Lower lobe of right lung (tissue), 2 donors: ENCODE measurements at regions not wholly inside any gene's neighbourhood (a gene's known extent, or its start where the extent isn't known, plus 50 kb on each side); places are given as distances from the start of the nearest gene placed in this dataset.

Experiments
- ATAC-seq, 2 donors: fragments of 200-7000 bp; cut with Tn5 transposase; one replicate each; pipeline ENCODE4 v1.9.1; 2020 to 2022; ENCODE audit warnings: mild to moderate bottlenecking in 2 of 2, moderate library complexity in 2 of 2
- DNase-seq: peaks from one replicate; pipeline ENCODE4 v3.0.0-alpha.2; 2020
- H3K27ac ChIP-seq: fragments of 200-600 bp; one replicate; pipeline ENCODE4 v1.8.0; 2022
- H3K27me3 ChIP-seq: fragments of 200-600 bp; one replicate; pipeline ENCODE4 v1.8.0; 2022; ENCODE audit warnings: low read depth
- H3K36me3 ChIP-seq: fragments of 200-600 bp; one replicate; pipeline ENCODE4 v1.8.0; 2022; ENCODE audit warnings: mild to moderate bottlenecking
- H3K4me1 ChIP-seq: fragments of 200-600 bp; one replicate; pipeline ENCODE4 v1.8.0; 2022
- H3K4me3 ChIP-seq: fragments of 200-600 bp; one replicate; pipeline ENCODE4 v1.8.0; 2022; ENCODE audit warnings: mild to moderate bottlenecking
- H3K9me3 ChIP-seq: fragments of 200-600 bp; one replicate; pipeline ENCODE4 v1.8.0; 2022
- CTCF ChIP-seq: fragments of 200-600 bp; IDR thresholded peaks from one replicate; pipeline ENCODE4 v1.8.0; 2022; ENCODE audit warnings: antibody characterized with exemption, mild to moderate bottlenecking
- intact Hi-C: fragments of 100-400 bp; cut with DNase I; formaldehyde crosslinking; loops from one replicate; pipeline ENCODE4 v1.11.0; 2022
- donor health status: DM: no; HTN: yes; CAD: no; lungs with severe emphysema.

- no peak for TF ChIP-seq CTCF
- DNase-seq (no peak), ATAC-seq (no peak)
- Histone ChIP-seq H3K4me3 (no peak overlapping the region), H3K36me3 (no peaks in the 10 kb centered on the region), H3K27me3 (no peaks in the 10 kb centered on the region), H3K27ac (no peak overlapping the region), H3K4me1 (no peaks in the 10 kb centered on the region), H3K9me3 (peaks cover 7% of the 10 kb centered on the region)
- intact Hi-C loops = no loop called here
Measured at GRCh38 chr6:147065786-147066185, 138.4 kb upstream of the STXBP5 start.

DNA sequence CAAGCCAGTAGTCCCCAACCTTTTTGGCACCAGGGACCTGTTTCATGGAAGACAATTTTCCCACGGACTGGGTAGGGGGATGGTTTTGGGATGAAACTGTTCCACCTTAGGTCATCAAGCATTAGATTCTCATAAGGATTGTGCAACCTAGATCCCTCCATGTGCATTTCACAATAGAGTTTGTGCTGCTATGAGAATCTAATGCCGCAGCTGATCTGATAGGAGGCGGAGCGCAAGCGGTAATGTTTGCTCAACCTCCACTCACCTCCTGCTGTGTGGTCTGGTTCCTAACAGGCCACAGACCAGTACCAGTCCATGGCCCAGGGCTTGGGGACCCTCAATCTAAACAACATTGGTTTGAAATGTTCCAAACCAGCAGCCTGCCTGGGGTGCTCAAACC lies 137.0 kb upstream of the STXBP5 start:
- no peak overlapping the region for H3K27ac ChIP-seq
- H3K36me3 ChIP-seq = no peaks in the 10 kb centered on the region
- intact Hi-C loops = no loop called here
- ATAC-seq (no peak), DNase-seq (no peak)
- H3K9me3 ChIP-seq = peaks cover 7% of the 10 kb centered on the region
- no peak overlapping the region for H3K4me3 ChIP-seq
- H3K4me1 ChIP-seq = no peaks in the 10 kb centered on the region
- no peaks in the 10 kb centered on the region for H3K27me3 ChIP-seq
- no peak for TF ChIP-seq CTCF

GRCh38 chr6:147071776-147072175 lies 132.4 kb upstream of the STXBP5 start:
- DNase-seq (no peak), ATAC-seq (no peak)
- Histone ChIP-seq H3K36me3 (no peaks in the 10 kb centered on the region), H3K4me1 (no peaks in the 10 kb centered on the region), H3K4me3 (no peak overlapping the region), H3K27me3 (no peaks in the 10 kb centered on the region), H3K27ac (no peak overlapping the region), H3K9me3 (peaks cover 7% of the 10 kb centered on the region)
- no peak for TF ChIP-seq CTCF
- intact Hi-C loops = no loop called here

DNA sequence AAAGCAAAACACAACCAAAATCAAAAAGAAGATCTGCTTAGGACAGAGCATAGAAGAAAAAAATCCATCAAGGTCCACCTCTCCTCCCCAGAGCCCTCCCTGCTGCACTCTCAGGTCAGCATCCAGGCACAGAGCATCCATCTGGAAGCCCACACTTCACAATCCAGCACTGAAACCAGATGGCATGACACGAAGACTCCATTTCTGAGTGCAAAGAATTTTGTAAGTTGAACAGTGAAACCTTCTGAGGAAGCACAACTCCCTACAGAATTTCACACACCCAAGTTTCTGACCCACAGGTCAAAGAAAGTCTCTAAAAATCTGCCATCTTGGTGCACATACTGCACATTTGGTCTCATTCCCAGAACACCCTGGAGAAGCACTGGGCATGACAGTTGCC lies 128.8 kb upstream of the STXBP5 start:
- Histone ChIP-seq H3K9me3 (no peaks in the 10 kb centered on the region), H3K27me3 (no peaks in the 10 kb centered on the region), H3K36me3 (no peaks in the 10 kb centered on the region), H3K4me3 (no peak overlapping the region), H3K27ac (no peak overlapping the region), H3K4me1 (no peaks in the 10 kb centered on the region)
- intact Hi-C loops = no loop called here
- no peak for TF ChIP-seq CTCF
- no peak for DNase-seq
- ATAC-seq = no peak

GRCh38 chr6:147077251-147077650 lies 127.0 kb upstream of the STXBP5 start:
- Histone ChIP-seq H3K27me3 (no peaks in the 10 kb centered on the region), H3K36me3 (no peaks in the 10 kb centered on the region), H3K9me3 (no peaks in the 10 kb centered on the region), H3K4me3 (no peak overlapping the region), H3K4me1 (no peaks in the 10 kb centered on the region), H3K27ac (peak overlapping the region; percentile 32)
- no peak for TF ChIP-seq CTCF
- intact Hi-C loops = no loop called here
- DNase-seq (peak; percentile 80), ATAC-seq (peak; percentile 92 to 95)

DNA sequence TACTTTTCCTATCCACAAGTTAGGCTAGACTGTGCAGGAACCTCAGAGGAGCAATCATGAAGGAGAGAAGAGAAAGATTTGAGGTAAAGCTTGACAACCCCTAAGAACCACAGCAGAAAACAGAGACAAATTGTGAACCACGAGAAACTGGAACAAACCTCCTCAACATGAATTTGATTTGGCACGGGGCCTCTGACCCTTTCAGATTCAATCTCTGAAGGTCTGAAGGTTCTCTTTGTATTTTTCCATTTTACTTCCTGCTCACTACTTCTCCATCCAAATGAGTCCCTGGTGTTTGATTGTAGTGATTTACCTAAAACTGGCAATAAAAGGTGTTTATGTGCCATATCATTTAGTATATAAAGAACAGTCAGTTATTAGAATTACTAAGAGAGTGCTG lies 126.1 kb upstream of the STXBP5 start:
- Histone ChIP-seq H3K36me3 (no peaks in the 10 kb centered on the region), H3K4me1 (no peaks in the 10 kb centered on the region), H3K9me3 (no peaks in the 10 kb centered on the region), H3K27me3 (no peaks in the 10 kb centered on the region), H3K4me3 (no peak overlapping the region), H3K27ac (no peak overlapping the region)
- intact Hi-C loops = no loop called here
- ATAC-seq (no peak), DNase-seq (no peak)
- no peak for TF ChIP-seq CTCF
